ENCODE measurements at regions not wholly inside any gene's neighbourhood (a gene's known extent, or its start where the extent isn't known, plus 50 kb on each side); places are given as distances from the start of the nearest gene placed in this dataset.

GRCh38 chr10:23981520-23982309 is 227.2 kb upstream of the KIAA1217 start:
- no peak for TF ChIP-seq CTCF (IDR thresholded peaks at IDR 0.05; ENCODE audit: extremely low read depth in 1 of 2, insufficient read depth in 1 of 2, low read depth in 1 of 2, low read length in 2 of 2)
- TF ChIP-seq POLR2AphosphoS5 (IDR thresholded peaks at IDR 0.05; ENCODE audit: insufficient read depth, low read depth, low read length), result no peak
- TF ChIP-seq GATA2 (IDR thresholded peaks at IDR 0.05; ENCODE audit: insufficient read depth, insufficient read length, low read depth, low read length), result no peak
- TF ChIP-seq EZH2 (IDR thresholded peaks at IDR 0.05; ENCODE audit: borderline replicate concordance, low read depth, low read length, severe bottlenecking), result no peak
- no peak for TF ChIP-seq MYC (IDR thresholded peaks at IDR 0.05; ENCODE audit: low read depth, low read length)
- no peak for TF ChIP-seq POLR2A (IDR thresholded peaks at IDR 0.05; ENCODE audit: low read depth, low read length)
- TF ChIP-seq MAX (IDR thresholded peaks at IDR 0.05; ENCODE audit: insufficient read depth, insufficient read length), result no peak
- TF ChIP-seq JUN (IDR thresholded peaks at IDR 0.05; ENCODE audit: borderline replicate concordance, insufficient read depth, insufficient read length, low read depth), result no peak
